ENCODE measurements at regions not wholly inside any gene's neighbourhood (a gene's known extent, or its start where the extent isn't known, plus 50 kb on each side); places are given as distances from the start of the nearest gene placed in this dataset.
"Not testable (repeated sequence)": the region's sequence is repeated elsewhere in the genome, so short reads cannot be mapped to it uniquely, and the experiment has no call there.

- no peak overlapping the region for H3K27ac Mint-ChIP-seq
Measured at GRCh38 chr1:98292994-98293393, 368.5 kb upstream of the SNX7 start.

GRCh38 chr1:98289311-98289710 lies 368.5 kb upstream of the DPYD start:
- Mint-ChIP-seq H3K27me3 (no peaks in the 10 kb centered on the region), H3K27ac (no peak overlapping the region), H3K36me3 (no peaks in the 10 kb centered on the region), H3K4me1 (no peaks in the 10 kb centered on the region), H3K9me3 (no peaks in the 10 kb centered on the region), H3K4me3 (no peak overlapping the region)
- CTCF ChIA-PET, result no interaction called here
- H3K36me3 ChIP-seq (ENCODE audit: control insufficient read depth in 2 of 2, extremely low read depth in 1 of 2, insufficient read depth in 1 of 2, low read length in 1 of 2), result no peaks in the 10 kb centered on the region
- no CpG with 5 or more reads among the region's 1 CpG for WGBS (ENCODE audit: insufficient coverage)
- H3K4me3 ChIP-seq (ENCODE audit: control insufficient read depth in 1 of 2, extremely low read depth in 1 of 2, low read length in 1 of 2), result no peak overlapping the region
- POLR2A ChIA-PET, result no interaction called here
- no peaks in the 10 kb centered on the region for H3K27me3 ChIP-seq (replicated peaks in 1 of 2; ENCODE audit: control insufficient read depth in 2 of 2, extremely low read depth in 1 of 2, insufficient read depth in 2 of 2, low read length in 1 of 2)
- no peaks in the 10 kb centered on the region for H3K9me3 ChIP-seq
- no peak for ATAC-seq (replicated peaks in 1 of 4)
- no peaks in the 10 kb centered on the region for H3K4me1 ChIP-seq (ENCODE audit: control insufficient read depth in 1 of 2, extremely low read depth in 1 of 2, insufficient read depth in 2 of 2, low read length in 2 of 2)
- DNase-seq, result no peak
- no peak overlapping the region for H3K27ac ChIP-seq (ENCODE audit: low read length)

More at GRCh38 chr1:98292994-98293393, 368.5 kb upstream of the SNX7 start:
- Mint-ChIP-seq H3K4me1 (no peaks in the 10 kb centered on the region), H3K36me3 (no peaks in the 10 kb centered on the region), H3K9me3 (peaks cover 0 to 3% (median 0%) of the 10 kb centered on the region in 3 donors), H3K4me3 (no peak overlapping the region), H3K27me3 (no peaks in the 10 kb centered on the region)
- ChIA-PET CTCF (no interaction called here), POLR2A (interaction anchor here in 1 of 2 donors (0.7 kb wide), 1 partner anchor 47 kb away, joined by 3 read pairs; no protein-coding TSS in a partner anchor)
- H3K27ac ChIP-seq (ENCODE audit: low read length), result no peak overlapping the region
- no peak for DNase-seq
- H3K4me3 ChIP-seq (ENCODE audit: control insufficient read depth in 1 of 2, extremely low read depth in 1 of 2, low read length in 1 of 2), result no peak overlapping the region
- H3K4me1 ChIP-seq (ENCODE audit: control insufficient read depth in 1 of 2, extremely low read depth in 1 of 2, insufficient read depth in 2 of 2, low read length in 2 of 2), result no peaks in the 10 kb centered on the region
- H3K9me3 ChIP-seq, result no peaks in the 10 kb centered on the region
- H3K27me3 ChIP-seq (replicated peaks in 1 of 2; ENCODE audit: control insufficient read depth in 2 of 2, extremely low read depth in 1 of 2, insufficient read depth in 2 of 2, low read length in 1 of 2), result no peaks in the 10 kb centered on the region
- ATAC-seq (replicated peaks in 1 of 4), result no peak
- H3K36me3 ChIP-seq (ENCODE audit: control insufficient read depth in 2 of 2, extremely low read depth in 1 of 2, insufficient read depth in 1 of 2, low read length in 1 of 2), result no peaks in the 10 kb centered on the region

- Mint-ChIP-seq H3K27me3 (no peaks in the 10 kb centered on the region), H3K4me3 (no peak overlapping the region), H3K27ac (no peak overlapping the region), H3K36me3 (no peaks in the 10 kb centered on the region), H3K4me1 (no peaks in the 10 kb centered on the region), H3K9me3 (no peaks in the 10 kb centered on the region)
- H3K4me3 ChIP-seq (ENCODE audit: control insufficient read depth in 1 of 2, extremely low read depth in 1 of 2, low read length in 1 of 2), result no peak overlapping the region
- H3K4me1 ChIP-seq (ENCODE audit: control insufficient read depth in 1 of 2, extremely low read depth in 1 of 2, insufficient read depth in 2 of 2, low read length in 2 of 2), result no peaks in the 10 kb centered on the region
- DNase-seq (no peak), ATAC-seq (replicated peaks in 1 of 4) (no peak)
- no CpG with 5 or more reads among the region's 2 CpGs for WGBS (ENCODE audit: insufficient coverage)
- POLR2A ChIA-PET, result no interaction called here
- no peak overlapping the region for H3K27ac ChIP-seq (ENCODE audit: low read length)
- CTCF ChIA-PET, result no interaction called here
- no peaks in the 10 kb centered on the region for H3K9me3 ChIP-seq
- no peaks in the 10 kb centered on the region for H3K27me3 ChIP-seq (replicated peaks in 1 of 2; ENCODE audit: control insufficient read depth in 2 of 2, extremely low read depth in 1 of 2, insufficient read depth in 2 of 2, low read length in 1 of 2)
- no peaks in the 10 kb centered on the region for H3K36me3 ChIP-seq (ENCODE audit: control insufficient read depth in 2 of 2, extremely low read depth in 1 of 2, insufficient read depth in 1 of 2, low read length in 1 of 2)
Measured at GRCh38 chr1:98288494-98288893, 367.7 kb upstream of the DPYD start.

- no peaks in the 10 kb centered on the region for H3K27me3 ChIP-seq (replicated peaks in 1 of 2; ENCODE audit: control insufficient read depth in 2 of 2, extremely low read depth in 1 of 2, insufficient read depth in 2 of 2, low read length in 1 of 2)
- ChIA-PET CTCF (no interaction called here), POLR2A (interaction anchor here in 1 of 2 donors (0.5 kb wide), 1 partner anchor 1137 kb away, joined by 3 read pairs; no protein-coding TSS in a partner anchor)
- no peaks in the 10 kb centered on the region for H3K36me3 ChIP-seq (ENCODE audit: control insufficient read depth in 2 of 2, extremely low read depth in 1 of 2, insufficient read depth in 1 of 2, low read length in 1 of 2)
- no peaks in the 10 kb centered on the region for H3K4me1 ChIP-seq (ENCODE audit: control insufficient read depth in 1 of 2, extremely low read depth in 1 of 2, insufficient read depth in 2 of 2, low read length in 2 of 2)
- H3K4me3 ChIP-seq (ENCODE audit: control insufficient read depth in 1 of 2, extremely low read depth in 1 of 2, low read length in 1 of 2), result no peak overlapping the region
- Mint-ChIP-seq H3K27me3 (no peaks in the 10 kb centered on the region), H3K4me1 (no peaks in the 10 kb centered on the region), H3K9me3 (no peaks in the 10 kb centered on the region), H3K36me3 (no peaks in the 10 kb centered on the region), H3K4me3 (no peak overlapping the region), H3K27ac (no peak overlapping the region)
- ATAC-seq (replicated peaks in 1 of 4) (no peak), DNase-seq (no peak)
- H3K27ac ChIP-seq (ENCODE audit: low read length), result no peak overlapping the region
- no CpG with 5 or more reads among the region's 2 CpGs for WGBS (ENCODE audit: insufficient coverage)
- H3K9me3 ChIP-seq, result no peaks in the 10 kb centered on the region
Measured at GRCh38 chr1:98287626-98288025, 366.8 kb upstream of the DPYD start.

GRCh38 chr1:98286656-98287055 lies 365.8 kb upstream of the DPYD start:
- ChIA-PET CTCF (no interaction called here), POLR2A (no interaction called here)
- Histone ChIP-seq H3K27ac (ENCODE audit: low read length) (no peak overlapping the region), H3K4me3 (ENCODE audit: control insufficient read depth in 1 of 2, extremely low read depth in 1 of 2, low read length in 1 of 2) (no peak overlapping the region), H3K27me3 (replicated peaks in 1 of 2; ENCODE audit: control insufficient read depth in 2 of 2, extremely low read depth in 1 of 2, insufficient read depth in 2 of 2, low read length in 1 of 2) (no peaks in the 10 kb centered on the region), H3K36me3 (ENCODE audit: control insufficient read depth in 2 of 2, extremely low read depth in 1 of 2, insufficient read depth in 1 of 2, low read length in 1 of 2) (no peaks in the 10 kb centered on the region), H3K4me1 (ENCODE audit: control insufficient read depth in 1 of 2, extremely low read depth in 1 of 2, insufficient read depth in 2 of 2, low read length in 2 of 2) (no peaks in the 10 kb centered on the region), H3K9me3 (no peaks in the 10 kb centered on the region)
- Mint-ChIP-seq H3K27ac (no peak overlapping the region), H3K36me3 (no peaks in the 10 kb centered on the region), H3K27me3 (no peaks in the 10 kb centered on the region), H3K4me1 (no peaks in the 10 kb centered on the region), H3K4me3 (no peak overlapping the region), H3K9me3 (no peaks in the 10 kb centered on the region)
- no peak for DNase-seq
- no CpG with 5 or more reads among the region's 1 CpG for WGBS (ENCODE audit: insufficient coverage)
- no peak for ATAC-seq (replicated peaks in 1 of 4)

- H3K27ac Mint-ChIP-seq; H3K4me3 ChIP-seq (ENCODE audit: control insufficient read depth in 1 of 2, extremely low read depth in 1 of 2, low read length in 1 of 2); H3K27ac ChIP-seq (ENCODE audit: low read length); H3K27me3 ChIP-seq (replicated peaks in 1 of 2; ENCODE audit: control insufficient read depth in 2 of 2, extremely low read depth in 1 of 2, insufficient read depth in 2 of 2, low read length in 1 of 2); H3K4me3 Mint-ChIP-seq; POLR2A ChIA-PET; H3K4me1 Mint-ChIP-seq; CTCF ChIA-PET; H3K36me3 ChIP-seq (ENCODE audit: control insufficient read depth in 2 of 2, extremely low read depth in 1 of 2, insufficient read depth in 1 of 2, low read length in 1 of 2); H3K9me3 Mint-ChIP-seq; H3K9me3 ChIP-seq; DNase-seq; H3K4me1 ChIP-seq (ENCODE audit: control insufficient read depth in 1 of 2, extremely low read depth in 1 of 2, insufficient read depth in 2 of 2, low read length in 2 of 2); H3K36me3 Mint-ChIP-seq; H3K27me3 Mint-ChIP-seq; ATAC-seq (replicated peaks in 1 of 4): not testable (repeated sequence)
- WGBS (ENCODE audit: insufficient coverage), result no CpG with 5 or more reads among the region's 2 CpGs
Measured at GRCh38 chr1:98285286-98285685, 364.5 kb upstream of the DPYD start.

GRCh38 chr1:98280049-98280448 lies 359.2 kb upstream of the DPYD start:
- H3K36me3 Mint-ChIP-seq, result no peaks in the 10 kb centered on the region
- H3K27ac ChIP-seq (ENCODE audit: low read length), result no peak overlapping the region
- no peak for ATAC-seq (replicated peaks in 1 of 4)
- no peaks in the 10 kb centered on the region for H3K27me3 Mint-ChIP-seq
- 91% methylated on average over 3 of the region's 4 CpGs for WGBS (ENCODE audit: insufficient coverage)
- no peaks in the 10 kb centered on the region for H3K36me3 ChIP-seq (ENCODE audit: control insufficient read depth in 2 of 2, extremely low read depth in 1 of 2, insufficient read depth in 1 of 2, low read length in 1 of 2)
- POLR2A ChIA-PET, result no interaction called here
- no peaks in the 10 kb centered on the region for H3K4me1 Mint-ChIP-seq
- no peaks in the 10 kb centered on the region for H3K4me1 ChIP-seq (ENCODE audit: control insufficient read depth in 1 of 2, extremely low read depth in 1 of 2, insufficient read depth in 2 of 2, low read length in 2 of 2)
- H3K27ac Mint-ChIP-seq, result no peak overlapping the region
- H3K9me3 ChIP-seq, result no peaks in the 10 kb centered on the region
- H3K9me3 Mint-ChIP-seq, result no peaks in the 10 kb centered on the region
- H3K4me3 Mint-ChIP-seq, result no peak overlapping the region
- H3K4me3 ChIP-seq (ENCODE audit: control insufficient read depth in 1 of 2, extremely low read depth in 1 of 2, low read length in 1 of 2), result no peak overlapping the region
- DNase-seq, result no peak
- no peaks in the 10 kb centered on the region for H3K27me3 ChIP-seq (replicated peaks in 1 of 2; ENCODE audit: control insufficient read depth in 2 of 2, extremely low read depth in 1 of 2, insufficient read depth in 2 of 2, low read length in 1 of 2)
- CTCF ChIA-PET, result no interaction called here
